ENCODE measurements at regions not wholly inside any gene's neighbourhood (a gene's known extent, or its start where the extent isn't known, plus 50 kb on each side); places are given as distances from the start of the nearest gene placed in this dataset.

DNA sequence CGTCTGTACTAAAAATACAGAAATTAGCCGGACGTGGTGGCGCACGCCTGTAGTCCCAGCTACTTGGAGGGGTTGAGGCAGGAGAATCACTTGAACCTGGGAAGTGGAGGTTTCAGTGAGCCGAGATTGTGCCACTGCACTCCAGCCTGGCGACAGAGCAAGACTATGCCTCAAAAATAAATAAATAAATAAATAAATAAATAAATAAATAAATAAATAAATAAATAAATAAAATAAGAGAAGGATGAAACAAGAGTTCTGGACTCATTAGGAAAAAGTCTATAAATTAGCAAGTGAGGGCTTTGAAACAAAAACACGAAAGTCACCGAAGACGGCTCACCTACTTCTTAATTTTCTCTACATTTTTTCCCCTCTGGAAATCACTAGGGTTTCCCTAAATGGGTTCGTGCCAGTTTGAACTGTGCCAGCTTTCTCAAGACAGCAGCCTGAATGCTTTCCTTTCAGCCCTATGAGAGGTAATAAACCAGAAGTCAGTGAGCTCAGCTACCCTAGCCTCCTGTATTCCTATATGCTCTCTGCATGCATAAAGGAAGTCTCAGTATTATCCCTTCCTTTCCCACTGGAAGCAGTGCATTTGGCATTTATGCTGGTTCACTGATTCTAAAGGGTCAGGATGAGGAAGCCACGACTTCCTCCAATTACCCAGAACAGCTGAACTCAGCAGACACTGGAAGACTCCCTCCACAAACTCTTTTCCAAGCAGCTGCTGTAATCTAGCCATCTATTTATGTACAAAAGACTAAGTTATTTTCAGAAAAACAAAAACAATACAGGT, 266.9 kb downstream of the ZBBX start (continued):
- TF ChIP-seq, protein P1, sequence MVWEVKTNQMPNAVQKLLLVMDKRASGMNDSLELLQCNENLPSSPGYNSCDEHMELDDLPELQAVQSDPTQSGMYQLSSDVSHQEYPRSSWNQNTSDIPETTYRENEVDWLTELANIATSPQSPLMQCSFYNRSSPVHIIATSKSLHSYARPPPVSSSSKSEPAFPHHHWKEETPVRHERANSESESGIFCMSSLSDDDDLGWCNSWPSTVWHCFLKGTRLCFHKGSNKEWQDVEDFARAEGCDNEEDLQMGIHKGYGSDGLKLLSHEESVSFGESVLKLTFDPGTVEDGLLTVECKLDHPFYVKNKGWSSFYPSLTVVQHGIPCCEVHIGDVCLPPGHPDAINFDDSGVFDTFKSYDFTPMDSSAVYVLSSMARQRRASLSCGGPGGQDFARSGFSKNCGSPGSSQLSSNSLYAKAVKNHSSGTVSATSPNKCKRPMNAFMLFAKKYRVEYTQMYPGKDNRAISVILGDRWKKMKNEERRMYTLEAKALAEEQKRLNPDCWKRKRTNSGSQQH (CRISPR knock-in tag; IDR thresholded peaks at IDR 0.05; ENCODE audit: low read depth) = no peak
- TF ChIP-seq BRCA1 (CRISPR knock-in tag; IDR thresholded peaks at IDR 0.05) (no peak), PLRG1 (conservative IDR thresholded peaks at IDR 0.05) (no peak), ZNF235 (CRISPR knock-in tag; IDR thresholded peaks at IDR 0.05; ENCODE audit: borderline replicate concordance) (no peak), KLF13 (CRISPR knock-in tag; IDR thresholded peaks at IDR 0.05) (no peak), ZNF20 (CRISPR knock-in tag; IDR thresholded peaks at IDR 0.05) (no peak)

DNA sequence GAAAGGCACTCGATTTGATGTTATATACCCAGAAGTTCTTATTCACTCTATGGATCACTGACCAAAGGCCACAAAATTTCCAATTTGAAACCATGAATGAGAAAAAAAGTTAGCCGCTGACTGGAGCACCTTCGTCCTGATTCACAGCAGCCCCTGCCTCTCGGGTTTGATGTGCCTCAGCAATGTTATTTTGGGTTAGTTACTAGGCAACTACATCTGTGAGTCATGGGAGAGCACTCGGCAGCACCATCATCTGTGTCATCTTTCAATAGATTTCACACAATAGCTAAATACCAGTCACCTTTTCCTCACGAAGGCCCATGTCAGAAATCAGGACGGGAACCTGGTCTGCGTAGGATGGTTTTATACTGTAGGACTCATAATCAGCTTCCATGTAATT, 269.2 kb downstream of the ZBBX start:
- Histone ChIP-seq H2AFZ (ENCODE audit: low read length) (no peak overlapping the region), H3K36me3 (replicated peaks in 1 of 2; ENCODE audit: control insufficient read depth in 1 of 2, insufficient read depth in 2 of 2, low read length in 2 of 2) (no peaks in the 10 kb centered on the region), H3K9ac (ENCODE audit: insufficient read depth, low read depth, low read length) (no peak overlapping the region), H3K4me3 (replicated peaks in 1 of 3; ENCODE audit: insufficient read depth in 1 of 3, low read depth in 2 of 3, low read length in 3 of 3) (no peak overlapping the region), H3K27ac (ENCODE audit: extremely low read length, insufficient read depth, low read length) (no peak overlapping the region), H3K27me3 (ENCODE audit: control insufficient read depth in 1 of 2, insufficient read depth in 2 of 2, low read length in 2 of 2) (no peaks in the 10 kb centered on the region), H3K4me1 (ENCODE audit: insufficient read depth, low read length) (no peaks in the 10 kb centered on the region), H3K4me2 (ENCODE audit: low read depth, low read length) (no peak overlapping the region), H3K9me3 (ENCODE audit: low read length) (no peaks in the 10 kb centered on the region), H3K79me2 (ENCODE audit: insufficient read depth, low read length) (no peaks in the 10 kb centered on the region), H4K20me1 (ENCODE audit: insufficient read depth, low read length) (no peaks in the 10 kb centered on the region)
- CTCF ChIA-PET (ENCODE audit: low intra/inter-chr PET ratio, low total read pairs) = no interaction called here
- intact Hi-C loops (cut with micrococcal nuclease; ENCODE audit: unreplicated experiment) = no loop called here
- in situ Hi-C loops (cut with HindIII; ENCODE audit: extremely low pct_ligation_motif_present, low pct_unique_long_range_greater_than_20kb) = no loop called here
- 0% methylated on average over 8 of the region's 8 CpGs for WGBS (ENCODE audit: low lambda C conversion rate)
- FAIRE-seq (no peak), ATAC-seq (no peak), DNase-seq (ENCODE audit: low spot score) (no peak)
- POLR2A ChIA-PET = no interaction called here
- BruUV-seq (replicated peaks) = no TSS peak
- TF ChIP-seq ZNF605 (CRISPR knock-in tag; IDR thresholded peaks at IDR 0.05) = no peak
- no peak for TF ChIP-seq ATAD3A (CRISPR knock-in tag; IDR thresholded peaks at IDR 0.05)

Data from HepG2 (cell line).